Esophagus squamous epithelium (tissue), 5 donors: ENCODE measurements at regions not wholly inside any gene's neighbourhood (a gene's known extent, or its start where the extent isn't known, plus 50 kb on each side); places are given as distances from the start of the nearest gene placed in this dataset.

ENCODE experiments used
- DNase-seq: peaks from one replicate; lab custom pipeline; 2025; lab: John Stamatoyannopoulos, UW
- H3K27ac ChIP-seq, 4 donors: fragments of 200-600 bp; sonication (generic); one replicate each; pipeline ENCODE4 v1.5.1; 2016 to 2019; ENCODE audit warnings: mild to moderate bottlenecking in 1 of 4
- H3K27me3 ChIP-seq, 4 donors: fragments of 200-600 bp; sonication (generic); 1 replicate in 3 of 4; 2 replicates in 1 of 4; pipeline versions ENCODE4 v1.5.1 to v1.6.0; 2017 to 2021; ENCODE audit warnings: antibody characterized with exemption in 1 of 4
- H3K36me3 ChIP-seq, 3 donors: fragments of 200-600 bp; sonication (generic); one replicate each; pipeline ENCODE4 v1.5.1; 2016 to 2019
- H3K4me1 ChIP-seq, 3 donors: fragments of 200-600 bp; sonication (generic); one replicate each; pipeline ENCODE4 v1.5.1; 2017 to 2019
- H3K4me3 ChIP-seq, 4 donors: fragments of 200-600 bp; sonication (generic); 1 replicate in 3 of 4; 2 replicates in 1 of 4; pipeline ENCODE4 v1.5.1; 2016 to 2019; ENCODE audit warnings: mild to moderate bottlenecking in 2 of 4, moderate library complexity in 1 of 4
- H3K9me3 ChIP-seq, 3 donors: fragments of 200-600 bp; sonication (generic); one replicate each; pipeline ENCODE4 v1.5.1; 2016 to 2019
- CTCF ChIP-seq, 6 experiments: fragments of 450-650 bp in 4 of 6; fragments of 200-600 bp in 2 of 6; sonication (generic) in 2 of 6; IDR thresholded peaks; one replicate each; pipeline ENCODE4 v1.5.1; 2016 to 2019; ENCODE audit warnings: antibody characterized with exemption in 6 of 6, mild to moderate bottlenecking in 4 of 6, moderate library complexity in 4 of 6
- POLR2A ChIP-seq, 4 donors: fragments of 450-650 bp; IDR thresholded peaks; one replicate each; pipeline ENCODE4 v1.6.1; 2017; ENCODE audit warnings: antibody characterized with exemption in 4 of 4, mild to moderate bottlenecking in 4 of 4, moderate library complexity in 3 of 4
- WGBS, 2 donors: methylation state at CpG; one replicate each; pipeline ENCODE4 v1.1.5; 2018; 5-methylcytosine and 5-hydroxymethylcytosine counted together
- intact Hi-C: fragments of 100-400 bp; cut with DNase I; formaldehyde crosslinking; loops from one replicate; pipeline ENCODE4 v1.15.0; 2022
- donor health status: DM: yes; HTN: yes; CAD: no.

GRCh38 chr6:104630522-104630921 lies 229.2 kb downstream of the HACE1 start:
- no peak overlapping the region for H3K4me3 ChIP-seq
- H3K27me3 ChIP-seq: no peaks in the 10 kb centered on the region
- TF ChIP-seq POLR2A (IDR thresholded peaks at IDR 0.05) (no peak), CTCF (IDR thresholded peaks at IDR 0.05) (no peak)
- H3K9me3 ChIP-seq: no peaks in the 10 kb centered on the region
- no peak for DNase-seq
- peak overlapping the region in 1 of 4 donors; percentile 30 for H3K27ac ChIP-seq
- intact Hi-C loops: no loop called here
- no peaks in the 10 kb centered on the region for H3K36me3 ChIP-seq
- WGBS, 2 donors: 42 to 50% methylated on average over 3 of the region's 3 CpGs
- peaks cover 0 to 5% (median 0%) of the 10 kb centered on the region in 3 donors for H3K4me1 ChIP-seq

GRCh38 chr6:104629826-104630225 lies 229.9 kb downstream of the HACE1 start:
- intact Hi-C loops: no loop called here
- Histone ChIP-seq H3K9me3 (no peaks in the 10 kb centered on the region), H3K27ac (peak overlapping the region in 1 of 4 donors; percentile 30), H3K27me3 (no peaks in the 10 kb centered on the region), H3K4me3 (no peak overlapping the region), H3K4me1 (peaks cover 0 to 5% (median 0%) of the 10 kb centered on the region in 3 donors), H3K36me3 (no peaks in the 10 kb centered on the region)
- no peak for DNase-seq
- TF ChIP-seq POLR2A (IDR thresholded peaks at IDR 0.05) (no peak), CTCF (IDR thresholded peaks at IDR 0.05) (no peak)
- WGBS, 2 donors: 57 to 72% methylated on average over 4 of the region's 4 CpGs

- no peaks in the 10 kb centered on the region for H3K36me3 ChIP-seq
- peaks cover 0 to 10% (median 0%) of the 10 kb centered on the region in 3 donors for H3K4me1 ChIP-seq
- intact Hi-C loops: no loop called here
- no peak for DNase-seq
- no peak overlapping the region for H3K4me3 ChIP-seq
- TF ChIP-seq CTCF (IDR thresholded peaks at IDR 0.05): no peak
- TF ChIP-seq POLR2A (IDR thresholded peaks at IDR 0.05): no peak
- H3K27ac ChIP-seq: peak overlapping the region in 2 of 4 donors; percentile 6 to 23
- WGBS, 2 donors: 34 to 41% methylated on average over 4 of the region's 5 CpGs
- no peaks in the 10 kb centered on the region for H3K27me3 ChIP-seq
- H3K9me3 ChIP-seq: no peaks in the 10 kb centered on the region
Observed at GRCh38 chr6:104625536-104625935, 234.2 kb downstream of the HACE1 start.

GRCh38 chr6:104623052-104623690 lies 236.5 kb downstream of the HACE1 start:
- H3K4me1 ChIP-seq: peaks cover 0 to 10% (median 0%) of the 10 kb centered on the region in 3 donors
- DNase-seq: no peak
- intact Hi-C loops: no loop called here
- no peaks in the 10 kb centered on the region for H3K9me3 ChIP-seq
- H3K4me3 ChIP-seq: no peak overlapping the region
- 35 to 44% methylated on average over 9 of the region's 9 CpGs for WGBS, 2 donors
- no peak overlapping the region for H3K27ac ChIP-seq
- no peaks in the 10 kb centered on the region for H3K36me3 ChIP-seq
- no peaks in the 10 kb centered on the region for H3K27me3 ChIP-seq
- TF ChIP-seq CTCF (IDR thresholded peaks at IDR 0.05): peak in 3 of 6 experiments; percentile 20 to 30 (median 21)
- TF ChIP-seq POLR2A (IDR thresholded peaks at IDR 0.05): no peak

GRCh38 chr6:104621396-104621795 lies 238.3 kb downstream of the HACE1 start:
- no peak overlapping the region for H3K4me3 ChIP-seq
- no peaks in the 10 kb centered on the region for H3K27me3 ChIP-seq
- intact Hi-C loops: no loop called here
- no peaks in the 10 kb centered on the region for H3K9me3 ChIP-seq
- H3K36me3 ChIP-seq: no peaks in the 10 kb centered on the region
- 75 to 80% methylated on average over 2 of the region's 2 CpGs for WGBS, 2 donors
- TF ChIP-seq CTCF (IDR thresholded peaks at IDR 0.05) (no peak), POLR2A (IDR thresholded peaks at IDR 0.05) (no peak)
- peaks cover 0 to 10% (median 0%) of the 10 kb centered on the region in 3 donors for H3K4me1 ChIP-seq
- H3K27ac ChIP-seq: no peak overlapping the region
- DNase-seq: no peak
